Stomach (tissue), 4 donors: ENCODE measurements at regions not wholly inside any gene's neighbourhood (a gene's known extent, or its start where the extent isn't known, plus 50 kb on each side); places are given as distances from the start of the nearest gene placed in this dataset.

ENCODE experiments used
- CTCF ChIP-seq, 7 experiments: fragments of 450-650 bp in 4 of 7; fragments of 200-600 bp in 3 of 7; sonication (generic) in 3 of 7; IDR thresholded peaks; one replicate each; pipeline ENCODE4 v1.5.1; 2016 to 2019; ENCODE audit warnings: antibody characterized with exemption in 7 of 7, control low read depth in 2 of 7, mild to moderate bottlenecking in 1 of 7
- EP300 ChIP-seq: sonication (generic); formaldehyde crosslinking; IDR thresholded peaks from one replicate; pipeline ENCODE4 v1.6.1; 2017; ENCODE audit warnings: antibody characterized with exemption
- POLR2A ChIP-seq, 4 donors: fragments of 450-650 bp; IDR thresholded peaks; one replicate each; pipeline ENCODE4 v1.6.1; 2016; ENCODE audit warnings: antibody characterized with exemption in 4 of 4, control low read depth in 2 of 4, mild to moderate bottlenecking in 1 of 4, moderate library complexity in 1 of 4

GRCh38 chr1:191022856-191023255 is 545.2 kb upstream of the BRINP3 start:
- TF ChIP-seq EP300, result no peak
- TF ChIP-seq CTCF (IDR thresholded peaks at IDR 0.05), result no peak
- TF ChIP-seq POLR2A (IDR thresholded peaks at IDR 0.05), result no peak
